Keratinocyte (primary cell): ENCODE measurements at regions not wholly inside any gene's neighbourhood (a gene's known extent, or its start where the extent isn't known, plus 50 kb on each side); places are given as distances from the start of the nearest gene placed in this dataset.

Experiments
- DNase-seq: peaks from one replicate; pipeline ENCODE4 v3.0.0-alpha.2; 2011; ENCODE audit warnings: low read depth, missing footprints, low spot score
- FAIRE-seq: peaks from 2 replicates; lab custom pipeline; 2011; peaks lifted over from hg19 to GRCh38; lab: Jason Lieb, UNC
- H2AFZ ChIP-seq: 2 replicates; pipeline ENCODE4 v1.6.0; 2012; ENCODE audit warnings: low read length, control low read depth, inconsistent platforms; ENCODE audit not compliant: control insufficient read depth
- H3K27ac ChIP-seq: 2 replicates; pipeline ENCODE4 v1.5.1; 2011; ENCODE audit warnings: low read length; ENCODE audit not compliant: control insufficient read depth, insufficient read depth
- H3K27me3 ChIP-seq: 3 replicates; pipeline ENCODE4 v1.6.0; 2011; ENCODE audit warnings: low read length; ENCODE audit not compliant: control insufficient read depth, insufficient read depth; ENCODE audit errors: extremely low read depth
- H3K36me3 ChIP-seq, 2 experiments: 2 replicates in 1 of 2; 3 replicates in 1 of 2; pipeline ENCODE4 v1.5.1; 2011; ENCODE audit warnings: low read length in 2 of 2, mild to moderate bottlenecking in 1 of 2; ENCODE audit not compliant: control insufficient read depth in 2 of 2, insufficient read depth in 2 of 2; ENCODE audit errors: extremely low read depth in 1 of 2
- H3K4me1 ChIP-seq: 3 replicates; pipeline ENCODE4 v1.5.1; 2011; ENCODE audit warnings: low read length; ENCODE audit not compliant: control insufficient read depth, insufficient read depth; ENCODE audit errors: extremely low read depth
- H3K4me2 ChIP-seq: 3 replicates; pipeline ENCODE4 v1.6.0; 2011; ENCODE audit warnings: low read depth, low read length; ENCODE audit not compliant: control insufficient read depth, insufficient read depth; ENCODE audit errors: extremely low read depth
- H3K4me3 ChIP-seq, 3 experiments: fragments of 200-600 bp in 1 of 3; sonication (generic) in 1 of 3; 2 replicates in 2 of 3; 3 replicates in 1 of 3; pipeline ENCODE4 v1.5.1; 2011 to 2016; ENCODE audit warnings: low read length in 3 of 3, mild to moderate bottlenecking in 3 of 3, control low read depth in 2 of 3, inconsistent platforms in 1 of 3, low read depth in 1 of 3, mixed read lengths in 1 of 3, mixed run types in 1 of 3, moderate library complexity in 1 of 3; ENCODE audit not compliant: control insufficient read depth in 2 of 3, insufficient read depth in 2 of 3; ENCODE audit errors: extremely low read depth in 1 of 3
- H3K79me2 ChIP-seq: 2 replicates; pipeline ENCODE4 v1.6.0; 2012; ENCODE audit warnings: low read length; ENCODE audit not compliant: control insufficient read depth, insufficient read depth
- H3K9ac ChIP-seq: 3 replicates; pipeline ENCODE4 v1.6.0; 2011; ENCODE audit warnings: low read length; ENCODE audit not compliant: control insufficient read depth, insufficient read depth; ENCODE audit errors: extremely low read depth
- H3K9me1 ChIP-seq: 3 replicates; pipeline ENCODE4 v1.6.0; 2011; ENCODE audit warnings: low read length; ENCODE audit not compliant: control insufficient read depth, insufficient read depth; ENCODE audit errors: extremely low read depth
- H3K9me3 ChIP-seq: 2 replicates; pipeline ENCODE4 v1.5.1; 2012; ENCODE audit warnings: low read depth, low read length; ENCODE audit not compliant: control insufficient read depth
- H4K20me1 ChIP-seq: 3 replicates; pipeline ENCODE4 v1.6.0; 2011; ENCODE audit warnings: low read length; ENCODE audit not compliant: control insufficient read depth, insufficient read depth; ENCODE audit errors: extremely low read depth
- CTCF ChIP-seq, 3 experiments: IDR thresholded peaks in 1 of 3; conservative IDR thresholded peaks in 1 of 3; optimal IDR thresholded peaks in 1 of 3; 2 replicates in 2 of 3; 3 replicates in 1 of 3; pipeline versions ENCODE3 to v1.5.1; 2011; ENCODE audit warnings: low read length in 3 of 3, mild to moderate bottlenecking in 3 of 3, moderate library complexity in 2 of 3, control low read depth in 1 of 3, inconsistent platforms in 1 of 3; ENCODE audit not compliant: insufficient read depth in 2 of 3; ENCODE audit errors: extremely low read depth in 1 of 3
- EZH2 ChIP-seq: IDR thresholded peaks from one replicate; pipeline ENCODE4 v1.6.1; 2012; ENCODE audit warnings: inconsistent platforms, mild to moderate bottlenecking, low read length, moderate library complexity
- dilution Hi-C: fragments of 300-500 bp; cut with MboI; formaldehyde crosslinking; loops from one replicate; pipeline ENCODE4 v1.7.0; 2020; ENCODE audit warnings: low sequenced_read_pairs; ENCODE audit not compliant: extremely low pct_ligation_motif_present

GRCh38 chr17:69608808-69609472, 194.4 kb downstream of the MAP2K6 start:
- Histone ChIP-seq H2AFZ (peak overlapping the region; percentile 67), H3K9me1 (no peaks in the 10 kb centered on the region)
- peak; percentile 73 for FAIRE-seq

GRCh38 chr17:69609473-69610305, 195.2 kb downstream of the MAP2K6 start:
- Histone ChIP-seq H4K20me1 (no peaks in the 10 kb centered on the region), H3K9me1 (no peaks in the 10 kb centered on the region), H3K27ac (peak overlapping the region; percentile 56), H3K9me3 (no peaks in the 10 kb centered on the region), H3K9ac (peak overlapping the region; percentile 50), H3K79me2 (no peaks in the 10 kb centered on the region), H3K4me1 (peaks cover 24% of the 10 kb centered on the region), H2AFZ (peak overlapping the region; percentile 67), H3K4me2 (peak overlapping the region; percentile 82), H3K4me3 (peak overlapping the region in 2 of 3 experiments; percentile 21 to 49), H3K27me3 (no peaks in the 10 kb centered on the region), H3K36me3 (no peaks in the 10 kb centered on the region)
- no peak for DNase-seq
- no peak for TF ChIP-seq EZH2
- peak; percentile 58 to 75 (median 66) for TF ChIP-seq CTCF (optimal IDR thresholded peaks at IDR 0.05 in 1 of 3, IDR thresholded peaks at IDR 0.05 in 1 of 3, conservative IDR thresholded peaks at IDR 0.05 in 1 of 3; ENCODE audit: extremely low read depth in 1 of 3, insufficient read depth in 2 of 3, low read length in 3 of 3)
- no peak for FAIRE-seq
- dilution Hi-C loops: no loop called here

More at GRCh38 chr17:69608808-69609472, 194.4 kb downstream of the MAP2K6 start:
- no peaks in the 10 kb centered on the region for H3K27me3 ChIP-seq
- no peaks in the 10 kb centered on the region for H3K9me3 ChIP-seq
- no peak for TF ChIP-seq EZH2
- H3K4me1 ChIP-seq: peaks cover 24% of the 10 kb centered on the region
- H3K4me3 ChIP-seq: peak overlapping the region in 2 of 3 experiments; percentile 21 to 49
- no peaks in the 10 kb centered on the region for H3K36me3 ChIP-seq
- peak overlapping the region; percentile 50 for H3K9ac ChIP-seq
- H4K20me1 ChIP-seq: no peaks in the 10 kb centered on the region
- DNase-seq: peak; percentile 21
- no peaks in the 10 kb centered on the region for H3K79me2 ChIP-seq
- H3K4me2 ChIP-seq: peak overlapping the region; percentile 82
- peak overlapping the region; percentile 56 for H3K27ac ChIP-seq
- dilution Hi-C loops: no loop called here
